ENCODE measurements at regions not wholly inside any gene's neighbourhood (a gene's known extent, or its start where the extent isn't known, plus 50 kb on each side); places are given as distances from the start of the nearest gene placed in this dataset.

DNA sequence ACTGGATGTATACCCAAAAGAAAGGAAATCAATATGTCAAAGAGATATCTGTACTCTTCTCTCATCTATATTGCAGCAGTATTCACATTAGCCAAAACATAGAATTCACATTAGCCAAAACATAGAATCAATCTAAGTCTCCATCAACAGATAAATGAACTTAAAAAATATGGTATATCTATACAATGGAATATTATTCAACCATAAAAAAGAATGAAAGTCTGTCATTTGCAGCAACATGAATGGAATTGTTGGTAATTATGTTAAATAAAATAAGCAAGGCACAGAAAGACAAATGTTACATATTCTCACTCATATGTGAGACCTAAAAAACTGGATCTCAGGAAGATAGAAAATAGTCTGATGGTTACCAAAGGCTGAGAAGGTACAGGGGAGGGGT, 212.1 kb upstream of the ZC3H15 start:
- TF ChIP-seq CTCF (IDR thresholded peaks at IDR 0.05) (no peak), EP300 (IDR thresholded peaks at IDR 0.05) (no peak)
